ENCODE measurements at regions not wholly inside any gene's neighbourhood (a gene's known extent, or its start where the extent isn't known, plus 50 kb on each side); places are given as distances from the start of the nearest gene placed in this dataset.
A peak's percentile ranks its signal among the peaks of the same experiment; 100 is the strongest.

DNA sequence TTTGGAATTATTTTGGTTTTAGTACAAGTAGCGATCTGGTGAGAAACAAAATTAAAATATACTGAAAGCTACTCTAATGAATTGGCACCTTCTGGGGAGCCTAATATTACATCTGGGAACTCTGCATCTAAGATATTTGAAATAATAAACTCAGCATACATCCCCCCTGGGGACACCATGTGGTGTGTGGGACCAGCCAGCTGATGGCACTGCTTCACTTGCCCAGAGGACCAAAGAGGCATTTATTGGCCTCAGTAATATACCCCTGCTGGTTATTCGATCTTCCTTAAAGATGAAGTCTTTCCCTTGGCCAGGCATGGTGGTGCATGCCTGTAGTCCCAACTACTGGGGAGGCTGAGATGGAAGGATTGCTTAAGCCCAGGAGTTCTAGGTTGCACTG lies 195.1 kb upstream of the AUTS2 start:
- Mint-ChIP-seq H3K36me3 (ENCODE audit: low read depth) (no peaks in the 10 kb centered on the region), H3K27me3 (ENCODE audit: insufficient read depth, low read depth, poor library complexity) (peaks cover 4% of the 10 kb centered on the region), H3K27ac (no peak overlapping the region), H3K4me3 (no peak overlapping the region), H3K4me1 (peaks cover 7% of the 10 kb centered on the region), H3K9me3 (no peaks in the 10 kb centered on the region; the same call in 2 of the 3 replicates)
- Histone ChIP-seq H3K4me1 (ENCODE audit: insufficient read depth) (0 out of 2 replicates have a peak, but pooled peaks cover 4% of the 10 kb centered on the region), H4K20me1 (replicated peaks; ENCODE audit: insufficient read depth) (no peaks in the 10 kb centered on the region), H3K36me3 (ENCODE audit: insufficient read depth) (no peaks in the 10 kb centered on the region), H3K9me2 (ENCODE audit: insufficient read depth) (no peaks in the 10 kb centered on the region), H3K4me3 (no peak overlapping the region), H2AFZ (no peak overlapping the region), H3K79me2 (replicated peaks; ENCODE audit: insufficient read depth) (no peaks in the 10 kb centered on the region), H3K27ac (ENCODE audit: low read depth) (no peak overlapping the region), H3K4me2 (no peak overlapping the region), H3K27me3 (ENCODE audit: insufficient read depth) (no peaks in the 10 kb centered on the region), H3F3A (replicated peaks; ENCODE audit: low read depth) (no peaks in the 10 kb centered on the region)
- TF ChIP-seq ZNF331 (CRISPR knock-in tag; IDR thresholded peaks at IDR 0.05; ENCODE audit: low read depth) (no peak), EZH2 (IDR thresholded peaks at IDR 0.05; ENCODE audit: low read depth, unreplicated experiment) (no peak), POLR2AphosphoS5 (IDR thresholded peaks at IDR 0.05; ENCODE audit: low read depth) (no peak)
- TF ChIP-seq, protein P1, sequence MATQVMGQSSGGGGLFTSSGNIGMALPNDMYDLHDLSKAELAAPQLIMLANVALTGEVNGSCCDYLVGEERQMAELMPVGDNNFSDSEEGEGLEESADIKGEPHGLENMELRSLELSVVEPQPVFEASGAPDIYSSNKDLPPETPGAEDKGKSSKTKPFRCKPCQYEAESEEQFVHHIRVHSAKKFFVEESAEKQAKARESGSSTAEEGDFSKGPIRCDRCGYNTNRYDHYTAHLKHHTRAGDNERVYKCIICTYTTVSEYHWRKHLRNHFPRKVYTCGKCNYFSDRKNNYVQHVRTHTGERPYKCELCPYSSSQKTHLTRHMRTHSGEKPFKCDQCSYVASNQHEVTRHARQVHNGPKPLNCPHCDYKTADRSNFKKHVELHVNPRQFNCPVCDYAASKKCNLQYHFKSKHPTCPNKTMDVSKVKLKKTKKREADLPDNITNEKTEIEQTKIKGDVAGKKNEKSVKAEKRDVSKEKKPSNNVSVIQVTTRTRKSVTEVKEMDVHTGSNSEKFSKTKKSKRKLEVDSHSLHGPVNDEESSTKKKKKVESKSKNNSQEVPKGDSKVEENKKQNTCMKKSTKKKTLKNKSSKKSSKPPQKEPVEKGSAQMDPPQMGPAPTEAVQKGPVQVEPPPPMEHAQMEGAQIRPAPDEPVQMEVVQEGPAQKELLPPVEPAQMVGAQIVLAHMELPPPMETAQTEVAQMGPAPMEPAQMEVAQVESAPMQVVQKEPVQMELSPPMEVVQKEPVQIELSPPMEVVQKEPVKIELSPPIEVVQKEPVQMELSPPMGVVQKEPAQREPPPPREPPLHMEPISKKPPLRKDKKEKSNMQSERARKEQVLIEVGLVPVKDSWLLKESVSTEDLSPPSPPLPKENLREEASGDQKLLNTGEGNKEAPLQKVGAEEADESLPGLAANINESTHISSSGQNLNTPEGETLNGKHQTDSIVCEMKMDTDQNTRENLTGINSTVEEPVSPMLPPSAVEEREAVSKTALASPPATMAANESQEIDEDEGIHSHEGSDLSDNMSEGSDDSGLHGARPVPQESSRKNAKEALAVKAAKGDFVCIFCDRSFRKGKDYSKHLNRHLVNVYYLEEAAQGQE (IDR thresholded peaks at IDR 0.05; ENCODE audit: unreplicated experiment), result no peak
- TF ChIP-seq, protein P2, sequence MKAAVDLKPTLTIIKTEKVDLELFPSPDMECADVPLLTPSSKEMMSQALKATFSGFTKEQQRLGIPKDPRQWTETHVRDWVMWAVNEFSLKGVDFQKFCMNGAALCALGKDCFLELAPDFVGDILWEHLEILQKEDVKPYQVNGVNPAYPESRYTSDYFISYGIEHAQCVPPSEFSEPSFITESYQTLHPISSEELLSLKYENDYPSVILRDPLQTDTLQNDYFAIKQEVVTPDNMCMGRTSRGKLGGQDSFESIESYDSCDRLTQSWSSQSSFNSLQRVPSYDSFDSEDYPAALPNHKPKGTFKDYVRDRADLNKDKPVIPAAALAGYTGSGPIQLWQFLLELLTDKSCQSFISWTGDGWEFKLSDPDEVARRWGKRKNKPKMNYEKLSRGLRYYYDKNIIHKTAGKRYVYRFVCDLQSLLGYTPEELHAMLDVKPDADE (IDR thresholded peaks at IDR 0.05), result no peak
- TF ChIP-seq, protein P3, sequence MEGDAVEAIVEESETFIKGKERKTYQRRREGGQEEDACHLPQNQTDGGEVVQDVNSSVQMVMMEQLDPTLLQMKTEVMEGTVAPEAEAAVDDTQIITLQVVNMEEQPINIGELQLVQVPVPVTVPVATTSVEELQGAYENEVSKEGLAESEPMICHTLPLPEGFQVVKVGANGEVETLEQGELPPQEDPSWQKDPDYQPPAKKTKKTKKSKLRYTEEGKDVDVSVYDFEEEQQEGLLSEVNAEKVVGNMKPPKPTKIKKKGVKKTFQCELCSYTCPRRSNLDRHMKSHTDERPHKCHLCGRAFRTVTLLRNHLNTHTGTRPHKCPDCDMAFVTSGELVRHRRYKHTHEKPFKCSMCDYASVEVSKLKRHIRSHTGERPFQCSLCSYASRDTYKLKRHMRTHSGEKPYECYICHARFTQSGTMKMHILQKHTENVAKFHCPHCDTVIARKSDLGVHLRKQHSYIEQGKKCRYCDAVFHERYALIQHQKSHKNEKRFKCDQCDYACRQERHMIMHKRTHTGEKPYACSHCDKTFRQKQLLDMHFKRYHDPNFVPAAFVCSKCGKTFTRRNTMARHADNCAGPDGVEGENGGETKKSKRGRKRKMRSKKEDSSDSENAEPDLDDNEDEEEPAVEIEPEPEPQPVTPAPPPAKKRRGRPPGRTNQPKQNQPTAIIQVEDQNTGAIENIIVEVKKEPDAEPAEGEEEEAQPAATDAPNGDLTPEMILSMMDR (conservative IDR thresholded peaks at IDR 0.05; ENCODE audit: low read depth in 2 of 2), result peak; percentile 63 to 76
- TF ChIP-seq, protein P4, sequence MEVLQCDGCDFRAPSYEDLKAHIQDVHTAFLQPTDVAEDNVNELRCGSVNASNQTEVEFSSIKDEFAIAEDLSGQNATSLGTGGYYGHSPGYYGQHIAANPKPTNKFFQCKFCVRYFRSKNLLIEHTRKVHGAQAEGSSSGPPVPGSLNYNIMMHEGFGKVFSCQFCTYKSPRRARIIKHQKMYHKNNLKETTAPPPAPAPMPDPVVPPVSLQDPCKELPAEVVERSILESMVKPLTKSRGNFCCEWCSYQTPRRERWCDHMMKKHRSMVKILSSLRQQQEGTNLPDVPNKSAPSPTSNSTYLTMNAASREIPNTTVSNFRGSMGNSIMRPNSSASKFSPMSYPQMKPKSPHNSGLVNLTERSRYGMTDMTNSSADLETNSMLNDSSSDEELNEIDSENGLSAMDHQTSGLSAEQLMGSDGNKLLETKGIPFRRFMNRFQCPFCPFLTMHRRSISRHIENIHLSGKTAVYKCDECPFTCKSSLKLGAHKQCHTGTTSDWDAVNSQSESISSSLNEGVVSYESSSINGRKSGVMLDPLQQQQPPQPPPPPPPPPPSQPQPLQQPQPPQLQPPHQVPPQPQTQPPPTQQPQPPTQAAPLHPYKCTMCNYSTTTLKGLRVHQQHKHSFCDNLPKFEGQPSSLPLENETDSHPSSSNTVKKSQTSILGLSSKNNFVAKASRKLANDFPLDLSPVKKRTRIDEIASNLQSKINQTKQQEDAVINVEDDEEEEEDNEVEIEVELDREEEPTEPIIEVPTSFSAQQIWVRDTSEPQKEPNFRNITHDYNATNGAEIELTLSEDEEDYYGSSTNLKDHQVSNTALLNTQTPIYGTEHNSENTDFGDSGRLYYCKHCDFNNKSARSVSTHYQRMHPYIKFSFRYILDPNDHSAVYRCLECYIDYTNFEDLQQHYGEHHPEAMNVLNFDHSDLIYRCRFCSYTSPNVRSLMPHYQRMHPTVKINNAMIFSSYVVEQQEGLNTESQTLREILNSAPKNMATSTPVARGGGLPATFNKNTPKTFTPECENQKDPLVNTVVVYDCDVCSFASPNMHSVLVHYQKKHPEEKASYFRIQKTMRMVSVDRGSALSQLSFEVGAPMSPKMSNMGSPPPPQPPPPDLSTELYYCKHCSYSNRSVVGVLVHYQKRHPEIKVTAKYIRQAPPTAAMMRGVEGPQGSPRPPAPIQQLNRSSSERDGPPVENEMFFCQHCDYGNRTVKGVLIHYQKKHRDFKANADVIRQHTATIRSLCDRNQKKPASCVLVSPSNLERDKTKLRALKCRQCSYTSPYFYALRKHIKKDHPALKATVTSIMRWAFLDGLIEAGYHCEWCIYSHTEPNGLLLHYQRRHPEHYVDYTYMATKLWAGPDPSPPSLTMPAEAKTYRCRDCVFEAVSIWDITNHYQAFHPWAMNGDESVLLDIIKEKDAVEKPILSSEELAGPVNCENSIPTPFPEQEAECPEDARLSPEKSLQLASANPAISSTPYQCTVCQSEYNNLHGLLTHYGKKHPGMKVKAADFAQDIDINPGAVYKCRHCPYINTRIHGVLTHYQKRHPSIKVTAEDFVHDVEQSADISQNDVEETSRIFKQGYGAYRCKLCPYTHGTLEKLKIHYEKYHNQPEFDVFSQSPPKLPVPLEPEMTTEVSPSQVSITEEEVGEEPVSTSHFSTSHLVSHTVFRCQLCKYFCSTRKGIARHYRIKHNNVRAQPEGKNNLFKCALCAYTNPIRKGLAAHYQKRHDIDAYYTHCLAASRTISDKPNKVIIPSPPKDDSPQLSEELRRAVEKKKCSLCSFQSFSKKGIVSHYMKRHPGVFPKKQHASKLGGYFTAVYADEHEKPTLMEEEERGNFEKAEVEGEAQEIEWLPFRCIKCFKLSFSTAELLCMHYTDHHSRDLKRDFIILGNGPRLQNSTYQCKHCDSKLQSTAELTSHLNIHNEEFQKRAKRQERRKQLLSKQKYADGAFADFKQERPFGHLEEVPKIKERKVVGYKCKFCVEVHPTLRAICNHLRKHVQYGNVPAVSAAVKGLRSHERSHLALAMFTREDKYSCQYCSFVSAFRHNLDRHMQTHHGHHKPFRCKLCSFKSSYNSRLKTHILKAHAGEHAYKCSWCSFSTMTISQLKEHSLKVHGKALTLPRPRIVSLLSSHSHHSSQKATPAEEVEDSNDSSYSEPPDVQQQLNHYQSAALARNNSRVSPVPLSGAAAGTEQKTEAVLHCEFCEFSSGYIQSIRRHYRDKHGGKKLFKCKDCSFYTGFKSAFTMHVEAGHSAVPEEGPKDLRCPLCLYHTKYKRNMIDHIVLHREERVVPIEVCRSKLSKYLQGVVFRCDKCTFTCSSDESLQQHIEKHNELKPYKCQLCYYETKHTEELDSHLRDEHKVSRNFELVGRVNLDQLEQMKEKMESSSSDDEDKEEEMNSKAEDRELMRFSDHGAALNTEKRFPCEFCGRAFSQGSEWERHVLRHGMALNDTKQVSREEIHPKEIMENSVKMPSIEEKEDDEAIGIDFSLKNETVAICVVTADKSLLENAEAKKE (CRISPR knock-in tag; IDR thresholded peaks at IDR 0.05), result no peak
- peak; percentile 79 for ATAC-seq
- DNase-seq (ENCODE audit: low spot score), result peak; percentile 62
